Nucleus accumbens (tissue), 56 donors: ENCODE measurements at regions not wholly inside any gene's neighbourhood (a gene's known extent, or its start where the extent isn't known, plus 50 kb on each side); places are given as distances from the start of the nearest gene placed in this dataset.

Experiments
- DNase-seq, 56 donors: peaks; one replicate each; lab custom pipeline; 2025; lab: John Stamatoyannopoulos, UW

DNA sequence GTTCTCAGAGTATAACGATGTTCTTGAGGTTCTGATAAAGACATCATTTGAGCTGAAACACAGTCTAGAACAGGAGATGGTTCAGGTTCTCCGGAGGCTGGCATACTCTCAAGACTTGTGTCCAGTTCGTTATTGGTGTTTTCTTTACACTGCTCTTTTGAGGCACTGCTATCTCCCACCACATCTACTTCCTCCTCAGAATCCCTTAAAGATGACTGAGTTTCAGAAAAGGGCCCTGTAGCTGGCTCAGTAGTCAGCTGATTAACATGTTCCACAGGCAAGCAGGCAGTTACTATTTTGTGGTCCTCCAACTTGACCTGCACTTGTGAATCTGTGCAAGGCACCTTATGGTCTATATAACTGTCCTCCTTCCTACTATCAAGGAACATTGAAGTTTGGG, 50.2 kb downstream of the ZZZ3 start:
- DNase-seq: no peak

DNA sequence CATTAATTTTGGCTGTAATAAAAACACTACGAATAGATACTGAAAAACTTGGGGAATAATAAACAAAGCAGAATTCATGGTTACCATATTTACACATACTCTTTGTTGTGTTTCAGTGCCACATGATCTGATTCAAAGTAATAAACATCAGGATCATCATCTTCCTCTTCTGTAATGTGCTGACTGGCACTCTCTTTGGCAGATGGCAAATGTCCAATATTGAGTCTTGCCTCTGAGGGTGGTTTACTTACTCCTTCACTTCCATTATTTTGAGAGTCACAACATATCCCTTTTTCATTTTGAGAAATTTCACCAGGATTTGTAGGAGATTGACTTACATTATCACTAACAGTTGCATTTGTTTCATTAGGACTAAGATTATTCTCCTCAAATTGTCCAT, 50.7 kb downstream of the ZZZ3 start:
- peak in 1 of 56 donors; percentile 17 for DNase-seq

DNA sequence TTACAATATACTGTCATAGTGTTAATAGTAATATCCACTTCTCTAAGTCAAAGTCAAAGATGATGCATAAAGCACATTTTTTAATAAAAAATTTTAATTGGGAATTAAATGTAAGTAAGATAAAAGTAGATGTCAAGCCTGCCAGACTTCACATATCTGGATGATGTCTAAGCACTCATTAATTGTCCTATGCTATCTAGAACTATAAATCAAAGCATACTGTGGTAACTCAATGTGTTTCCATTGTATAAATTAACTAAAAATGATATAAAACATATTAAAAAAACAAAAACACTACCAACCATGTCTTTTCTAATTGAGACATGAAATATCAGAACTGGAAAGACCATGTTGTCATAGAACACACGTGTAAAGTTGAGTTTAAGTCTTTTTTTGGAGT, 51.2 kb downstream of the ZZZ3 start:
- DNase-seq: no peak

DNA sequence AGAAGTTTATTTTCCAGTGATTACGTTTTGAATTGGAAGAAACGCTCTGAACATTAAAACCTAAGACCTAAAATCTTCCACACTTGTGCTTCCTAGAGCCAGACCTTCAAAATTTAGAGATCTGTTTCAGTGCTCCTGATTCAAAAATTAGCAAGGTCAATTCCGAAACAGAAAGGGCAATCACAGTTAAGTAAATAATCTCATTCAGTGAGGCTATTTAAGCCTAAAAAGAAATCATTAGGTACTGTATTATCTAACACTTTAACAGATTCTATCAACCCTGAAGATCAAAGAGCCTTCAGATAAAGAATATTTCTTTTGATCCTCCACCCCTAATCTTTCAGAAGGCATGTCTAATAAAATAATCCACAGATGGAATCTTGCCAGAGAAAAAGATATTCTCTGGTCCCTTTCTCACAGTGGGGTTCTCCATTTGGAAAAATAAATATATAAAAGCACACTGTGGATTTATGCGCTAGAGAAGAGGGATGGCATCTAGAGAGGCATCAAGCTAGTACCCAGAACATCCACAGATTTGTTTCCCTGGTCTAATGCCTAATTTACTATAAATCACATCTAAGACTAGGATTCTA, 54.4 kb downstream of the ZZZ3 start:
- no peak for DNase-seq

DNA sequence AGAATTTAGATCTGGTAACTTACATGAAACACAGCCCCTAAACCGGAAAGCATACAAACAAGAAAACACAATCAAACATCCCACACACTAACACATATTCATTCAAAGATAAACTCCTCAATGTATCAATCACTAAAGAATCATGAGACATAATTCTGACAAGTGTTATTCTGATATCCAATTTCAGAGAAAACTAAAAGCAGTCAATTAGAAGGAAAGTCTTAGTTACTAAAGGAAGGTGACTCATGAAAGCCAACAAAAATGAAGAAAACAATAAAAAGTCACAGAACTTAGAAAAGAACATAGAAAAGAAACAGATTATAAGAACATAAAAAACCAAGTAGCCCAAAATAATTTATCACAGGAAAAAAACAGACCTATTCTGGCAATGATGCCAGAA, 57.2 kb downstream of the ZZZ3 start:
- DNase-seq: no peak

DNA sequence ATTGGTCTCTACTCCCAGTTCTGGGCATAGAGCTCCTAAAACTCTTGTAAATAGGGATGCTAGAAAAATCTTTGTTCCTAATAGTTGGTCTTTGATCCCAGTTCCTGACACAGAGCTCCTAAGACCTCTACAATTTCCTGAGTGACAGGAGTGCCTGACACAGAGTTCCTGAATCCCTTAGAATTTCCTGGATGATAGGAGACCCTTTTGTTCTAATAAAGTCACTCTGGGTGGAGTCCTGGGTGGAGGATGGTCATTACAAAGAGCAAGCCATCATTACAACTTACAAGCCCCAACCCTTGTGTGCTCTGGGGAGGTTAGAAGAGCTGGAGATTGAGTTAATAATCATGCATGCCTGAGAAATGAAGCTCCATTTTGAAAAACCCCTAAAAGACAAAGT, 58.4 kb downstream of the ZZZ3 start:
- no peak for DNase-seq

DNA sequence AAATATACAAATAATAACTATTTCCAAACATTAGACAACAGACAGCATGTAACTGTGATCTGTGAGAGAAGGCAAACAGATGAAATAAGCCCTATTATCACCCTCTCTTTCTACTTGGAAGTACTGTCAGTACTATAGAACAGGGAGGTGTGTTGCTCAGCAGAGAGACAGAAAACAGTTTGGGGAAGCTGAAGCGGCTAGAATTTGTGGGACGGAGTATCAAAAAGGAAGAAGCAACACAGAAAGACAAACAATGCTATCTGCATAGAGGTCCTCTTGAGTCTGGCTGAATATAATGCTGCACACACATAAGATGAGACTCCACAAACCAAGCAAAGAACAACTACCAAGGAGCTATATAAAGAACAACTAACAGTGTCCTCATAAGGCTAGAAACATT, 59.4 kb downstream of the ZZZ3 start:
- DNase-seq: no peak

DNA sequence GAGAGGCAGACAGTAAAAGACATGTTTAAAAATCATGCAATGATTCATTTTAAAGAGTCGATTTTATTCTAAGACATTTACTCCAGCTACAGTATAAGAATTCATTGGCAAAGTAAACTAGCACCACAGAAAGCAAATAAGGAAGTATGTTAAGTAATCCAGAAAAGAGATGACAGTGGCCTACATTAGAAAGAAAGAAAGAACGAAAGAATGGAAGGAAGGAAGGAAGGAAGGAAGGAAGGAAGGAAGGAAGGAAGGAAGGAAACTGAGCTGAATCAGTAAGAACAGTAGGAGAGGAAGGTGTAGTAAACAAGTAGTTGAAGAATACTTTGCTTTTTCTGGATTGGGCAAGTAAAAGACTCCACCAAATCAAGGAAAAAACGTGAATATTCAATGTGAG, 62.2 kb downstream of the ZZZ3 start:
- DNase-seq: no peak

DNA sequence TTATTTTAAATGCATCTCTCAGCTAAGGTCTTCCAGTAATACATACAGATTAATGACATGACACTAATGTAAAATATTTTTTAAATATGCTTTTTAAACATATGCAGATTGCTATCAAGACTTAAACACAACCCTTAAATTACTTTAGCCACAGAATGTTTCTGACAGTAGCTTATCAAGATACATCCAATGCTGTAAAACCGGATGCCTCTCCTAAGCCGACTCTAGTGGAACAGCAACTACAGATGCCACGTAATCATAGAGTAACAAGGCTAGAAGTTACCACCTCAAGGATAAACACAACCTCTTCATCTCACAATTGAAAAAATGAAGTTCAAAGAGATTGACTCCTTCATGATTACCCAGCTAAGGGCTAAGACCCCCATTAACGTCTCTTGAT, 68.4 kb downstream of the ZZZ3 start:
- DNase-seq: no peak
